ACHN (cell line): ENCODE measurements at regions not wholly inside any gene's neighbourhood (a gene's known extent, or its start where the extent isn't known, plus 50 kb on each side); places are given as distances from the start of the nearest gene placed in this dataset.
"Not testable (repeated sequence)": the region's sequence is repeated elsewhere in the genome, so short reads cannot be mapped to it uniquely, and the experiment has no call there.

Source experiments
- DNase-seq: peaks from one replicate; pipeline ENCODE4 v3.0.0-alpha.2; 2015
- in situ Hi-C: cut with HindIII; loops from 2 replicates; pipeline ENCODE4 v1.10.0; 2017; ENCODE audit warnings: low sequenced_read_pairs, low pct_ligation_motif_present, low pct_unique_long_range_greater_than_20kb

DNA sequence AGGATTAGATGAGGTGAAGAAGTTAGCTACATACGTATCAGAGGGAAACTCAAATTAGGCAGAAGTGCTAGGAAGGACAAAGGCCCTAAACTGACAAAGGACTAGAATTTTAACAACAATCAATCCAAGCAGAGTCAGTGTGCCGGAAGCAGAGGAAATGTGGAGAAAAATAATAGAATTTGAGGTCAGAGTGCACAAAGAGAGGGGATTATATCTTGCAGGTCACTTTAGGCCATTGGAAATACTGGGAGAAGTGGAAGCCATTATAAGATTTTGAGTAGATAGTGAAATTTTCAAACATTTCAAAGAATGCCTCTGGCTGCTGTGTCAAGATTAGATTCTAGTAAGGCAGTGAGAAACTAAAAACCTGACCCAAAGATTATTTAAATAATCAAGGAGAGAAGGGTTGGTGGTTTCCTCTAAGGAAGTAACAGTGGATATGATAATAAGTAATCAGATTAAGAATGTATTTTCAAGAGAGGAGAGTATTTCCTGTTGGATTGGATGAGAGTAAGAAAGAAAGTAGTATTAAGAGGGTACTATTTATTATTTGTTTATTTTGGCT is 889.2 kb upstream of the NCAM2 start:
- in situ Hi-C loops = no loop called here
- no peak for DNase-seq

DNA sequence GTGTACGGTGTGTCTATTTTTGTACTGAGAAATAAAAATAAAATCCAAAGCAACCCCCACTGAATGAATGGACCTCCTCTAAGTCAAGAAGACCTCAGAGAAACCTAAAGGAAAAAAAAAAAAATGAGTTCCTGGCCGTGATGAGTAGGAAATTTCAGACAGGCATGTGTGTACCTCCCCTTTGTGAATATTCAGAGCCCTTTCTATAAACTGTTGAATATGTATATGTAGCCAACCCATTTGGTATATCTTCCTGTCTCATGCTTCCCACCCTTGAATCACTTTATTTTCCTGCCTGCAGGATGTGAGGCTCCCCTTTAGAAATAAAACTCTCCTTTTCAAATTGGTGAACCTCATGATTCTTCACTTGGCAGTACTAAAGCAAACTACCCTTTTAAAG is 887.8 kb upstream of the NCAM2 start:
- in situ Hi-C loops = no loop called here
- no peak for DNase-seq

DNA sequence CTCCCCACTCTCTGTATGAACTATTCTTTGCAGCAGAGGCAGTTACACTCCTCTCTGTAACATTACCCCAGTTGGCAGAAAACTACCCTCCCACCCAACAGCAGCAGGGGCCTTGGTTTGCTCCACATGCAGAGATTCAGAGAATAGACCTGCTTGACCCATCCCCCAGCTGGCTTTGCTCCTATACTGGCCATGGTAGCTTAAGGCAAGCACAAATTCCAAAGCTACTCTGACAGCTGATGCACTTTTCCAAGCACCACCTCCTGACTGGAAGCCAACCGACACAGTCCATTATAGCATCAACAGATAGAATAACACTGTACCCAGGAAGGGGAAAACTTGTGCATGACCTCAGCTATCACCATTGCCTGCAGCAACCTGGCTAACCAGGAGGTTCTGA is 846.5 kb upstream of the NCAM2 start:
- in situ Hi-C loops = no loop called here
- no peak for DNase-seq

DNA sequence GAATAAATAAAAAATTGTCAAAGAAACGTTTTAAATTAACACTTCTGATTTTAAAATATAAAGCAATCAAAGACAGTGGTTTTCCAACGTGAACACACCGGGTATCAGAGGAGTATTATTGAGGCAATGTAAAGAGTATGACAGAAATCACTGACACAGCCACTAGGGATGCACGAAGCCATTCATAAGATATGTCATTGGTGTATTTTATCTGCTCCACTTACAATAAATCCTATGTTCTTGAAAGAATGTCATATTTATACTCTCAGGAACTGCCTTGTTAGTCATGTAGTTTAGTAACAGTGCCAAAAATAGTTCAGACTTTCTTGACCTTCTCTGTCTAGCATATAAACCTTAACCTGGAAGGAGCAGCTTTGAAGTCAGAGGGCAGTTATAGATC is 835.0 kb upstream of the NCAM2 start:
- no peak for DNase-seq
- in situ Hi-C loops = no loop called here

DNA sequence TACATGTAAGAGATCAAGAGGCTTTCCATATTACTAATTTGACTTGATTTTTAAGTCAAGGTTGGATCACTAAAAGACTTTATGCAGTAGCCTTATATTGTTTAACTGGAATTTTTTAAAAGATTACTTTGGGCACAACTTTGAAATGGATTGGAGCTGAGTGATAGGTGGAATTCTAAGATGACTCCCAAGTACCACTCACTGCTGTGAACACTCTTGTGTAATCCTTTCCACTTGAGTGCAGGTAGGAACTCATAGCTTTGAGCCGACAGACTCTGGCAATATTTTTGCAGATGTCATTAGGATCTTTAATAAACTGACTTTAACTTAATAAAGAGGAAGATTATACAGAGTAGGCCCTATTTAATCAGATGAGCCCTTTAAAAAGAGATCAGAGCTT is 831.1 kb upstream of the NCAM2 start:
- in situ Hi-C loops = no loop called here
- DNase-seq = no peak

DNA sequence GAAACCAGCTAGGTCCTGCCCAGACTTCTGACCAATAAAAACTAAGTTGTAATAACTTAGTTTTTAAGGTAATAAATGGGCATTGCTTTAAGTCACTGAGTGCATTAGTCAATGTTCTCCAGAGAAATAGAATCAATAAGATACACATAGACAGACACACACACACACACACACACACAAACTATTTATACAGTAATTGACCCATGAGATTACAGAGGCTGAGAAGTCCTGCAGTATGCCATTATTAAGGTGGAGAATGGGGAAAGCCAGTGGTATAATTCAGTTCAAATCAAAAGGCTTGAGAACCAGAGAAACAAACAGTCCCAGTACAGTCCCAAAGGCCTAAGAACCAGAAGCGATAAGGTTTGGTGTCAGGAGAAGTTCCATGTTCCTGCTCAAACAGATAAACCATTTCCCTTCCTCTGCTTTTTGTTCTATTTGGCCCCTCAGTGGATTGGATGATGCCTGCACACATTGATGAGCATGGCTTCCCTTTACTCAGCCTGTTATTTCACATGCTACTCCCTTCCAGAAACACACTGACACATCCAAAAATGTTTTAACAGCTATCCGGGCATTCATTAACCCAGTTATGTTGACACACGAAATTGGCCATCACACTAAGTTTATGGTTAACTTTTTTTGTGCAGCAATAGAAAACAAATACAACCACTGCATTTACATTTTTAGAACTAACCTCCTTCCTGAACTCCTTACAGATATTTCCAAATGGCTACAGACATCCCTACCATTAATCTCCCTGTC is 828.2 kb upstream of the NCAM2 start:
- DNase-seq = no peak
- in situ Hi-C loops = no loop called here

DNA sequence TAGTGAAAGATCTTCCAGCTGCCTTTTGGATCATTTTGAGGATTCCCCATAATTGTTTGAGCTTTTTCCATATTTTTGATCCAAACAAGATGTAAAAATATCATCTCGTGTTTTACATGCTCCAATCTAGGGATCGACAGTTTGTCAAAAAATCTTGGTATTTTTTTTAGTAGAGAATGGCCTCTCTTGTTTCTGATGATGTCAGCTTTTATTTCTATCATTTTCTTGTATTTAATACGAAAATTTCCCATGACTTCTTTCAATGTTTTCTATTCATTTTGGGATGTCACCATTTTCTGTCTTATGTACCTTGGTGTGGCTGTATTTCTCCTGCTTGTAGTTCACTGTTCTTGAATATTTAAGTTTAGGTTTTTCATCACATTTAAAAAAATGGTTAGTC is 812.0 kb upstream of the NCAM2 start:
- DNase-seq = no peak
- in situ Hi-C loops = no loop called here

DNA sequence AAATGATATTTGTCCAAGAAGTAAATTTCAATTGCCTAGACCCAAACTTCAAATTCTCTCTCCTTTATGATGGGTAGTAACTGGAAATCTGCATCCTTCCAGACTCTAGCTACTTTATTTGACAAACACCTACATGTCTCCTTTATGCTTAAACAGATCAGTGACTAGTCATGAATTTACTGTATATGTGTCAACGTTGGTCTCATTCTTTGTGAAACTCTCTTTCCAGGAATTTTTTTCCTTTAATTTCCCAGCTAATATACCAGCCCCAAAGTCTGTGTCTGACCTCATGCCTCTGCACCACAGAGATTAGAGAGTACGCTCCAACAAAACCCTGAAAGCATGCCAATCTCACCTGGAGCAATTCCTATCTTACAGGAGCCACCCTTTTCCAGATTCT is 811.2 kb upstream of the NCAM2 start:
- DNase-seq = no peak
- in situ Hi-C loops = no loop called here

DNA sequence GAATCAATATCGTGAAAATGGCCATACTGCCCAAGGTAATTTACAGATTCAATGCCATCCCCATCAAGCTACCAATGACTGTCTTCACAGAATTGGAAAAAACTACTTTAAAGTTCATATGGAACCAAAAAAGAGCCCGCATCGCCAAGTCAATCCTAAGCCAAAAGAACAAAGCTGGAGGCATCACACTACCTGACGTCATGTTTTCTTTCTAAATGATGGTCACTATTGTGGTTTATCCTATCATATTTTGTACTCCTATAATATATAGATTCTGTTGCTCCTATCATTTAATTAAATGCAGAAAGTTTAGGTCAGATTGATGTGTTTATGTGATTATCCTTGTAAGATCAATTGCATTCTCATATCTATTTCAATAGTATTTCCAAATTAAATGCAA is 796.9 kb upstream of the NCAM2 start:
- DNase-seq, in situ Hi-C loops: not testable (repeated sequence)

DNA sequence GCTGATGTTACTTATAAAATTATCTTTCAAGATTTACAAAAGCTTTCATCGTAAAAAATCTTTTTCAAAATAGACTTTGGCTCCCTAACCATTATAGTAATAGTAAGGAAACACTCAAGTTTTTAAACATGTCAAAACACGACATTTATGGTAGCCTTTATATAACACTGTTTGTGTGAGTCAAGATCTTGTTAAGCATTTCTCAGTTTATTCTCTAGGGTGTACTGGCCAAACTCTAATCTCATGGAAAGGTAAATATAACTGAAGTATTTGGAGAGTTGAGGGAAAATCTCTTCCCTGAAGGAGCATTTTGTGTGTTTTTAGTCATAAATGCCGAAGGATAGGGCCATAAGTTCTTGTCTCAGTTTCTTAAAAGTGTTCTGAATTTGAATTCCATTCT is 790.9 kb upstream of the NCAM2 start:
- in situ Hi-C loops = no loop called here
- no peak for DNase-seq

DNA sequence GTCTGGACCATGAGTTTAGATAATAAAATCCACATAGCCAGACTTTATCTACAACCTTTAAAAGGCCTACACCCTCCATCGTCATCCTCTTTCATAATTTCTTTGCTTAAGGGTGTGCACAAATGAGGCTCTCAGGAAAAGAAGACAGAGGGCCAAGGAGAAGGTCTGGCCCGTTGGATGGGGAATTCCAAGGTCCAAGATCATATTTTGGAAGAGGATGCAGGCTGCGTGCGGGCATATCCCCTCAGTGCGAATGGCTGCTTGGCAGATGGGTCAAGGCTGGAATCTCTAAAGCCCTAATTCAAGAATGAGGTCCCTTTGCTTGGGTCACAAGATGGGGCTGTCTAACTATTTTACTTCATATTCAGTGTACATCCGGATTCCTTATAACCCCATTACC is 782.2 kb upstream of the NCAM2 start:
- no peak for DNase-seq
- in situ Hi-C loops = no loop called here

DNA sequence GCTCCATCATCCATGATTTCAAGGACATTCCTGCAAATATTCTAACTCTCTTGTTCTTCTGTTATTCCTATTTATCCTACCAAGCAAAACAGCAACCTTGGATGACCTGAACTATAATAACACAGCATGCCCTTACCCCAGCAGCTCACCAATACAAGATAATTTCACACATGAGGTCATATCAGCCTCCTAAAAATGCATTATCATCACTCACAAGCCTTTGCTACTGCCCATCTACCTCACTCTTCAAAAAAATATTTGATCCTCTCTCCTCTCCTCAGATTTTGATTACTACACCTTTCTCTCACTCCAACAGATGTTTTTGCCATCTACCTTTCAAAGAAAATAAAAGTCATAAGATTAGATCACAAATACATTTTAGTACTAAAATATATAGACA is 777.6 kb upstream of the NCAM2 start:
- in situ Hi-C loops = no loop called here
- no peak for DNase-seq

DNA sequence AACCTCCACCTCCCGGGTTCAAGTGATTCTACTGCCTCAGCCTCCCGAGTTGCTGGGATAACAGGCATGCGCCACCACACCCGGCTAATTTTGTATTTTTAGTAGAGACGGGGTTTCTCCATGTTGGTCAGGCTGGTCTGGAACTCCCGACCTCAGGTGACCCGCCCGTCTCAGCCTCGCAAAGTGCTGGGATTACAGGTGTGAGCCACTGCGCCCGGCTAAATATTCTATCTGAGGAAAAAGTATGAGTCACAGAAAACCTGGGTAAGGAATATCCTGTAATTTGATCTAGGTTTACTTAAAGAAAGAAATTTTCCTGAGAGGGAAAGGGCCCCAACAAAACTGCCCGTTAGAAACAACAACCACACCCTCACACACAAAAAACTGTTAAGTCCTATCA is 776.2 kb upstream of the NCAM2 start:
- DNase-seq, in situ Hi-C loops: not testable (repeated sequence)

DNA sequence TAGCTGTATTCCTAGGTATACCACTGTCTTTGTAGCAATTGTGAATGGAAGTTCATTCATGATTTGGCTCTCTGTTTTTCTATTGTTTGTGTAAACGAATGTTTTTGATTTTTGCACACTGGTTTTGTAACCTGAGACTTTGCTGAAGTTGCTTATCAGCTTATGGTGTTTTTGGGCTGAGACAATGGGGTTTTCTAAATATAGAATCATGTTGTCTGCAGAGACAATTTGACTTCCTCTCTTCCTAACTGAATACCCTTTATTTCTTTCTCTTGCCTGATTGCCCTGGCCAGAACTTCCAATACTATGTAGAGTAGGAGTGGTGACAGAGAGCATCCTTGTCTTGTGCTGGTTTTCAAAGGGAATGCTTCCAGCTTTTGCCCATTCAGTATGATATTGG is 761.6 kb upstream of the NCAM2 start:
- DNase-seq, in situ Hi-C loops: not testable (repeated sequence)

DNA sequence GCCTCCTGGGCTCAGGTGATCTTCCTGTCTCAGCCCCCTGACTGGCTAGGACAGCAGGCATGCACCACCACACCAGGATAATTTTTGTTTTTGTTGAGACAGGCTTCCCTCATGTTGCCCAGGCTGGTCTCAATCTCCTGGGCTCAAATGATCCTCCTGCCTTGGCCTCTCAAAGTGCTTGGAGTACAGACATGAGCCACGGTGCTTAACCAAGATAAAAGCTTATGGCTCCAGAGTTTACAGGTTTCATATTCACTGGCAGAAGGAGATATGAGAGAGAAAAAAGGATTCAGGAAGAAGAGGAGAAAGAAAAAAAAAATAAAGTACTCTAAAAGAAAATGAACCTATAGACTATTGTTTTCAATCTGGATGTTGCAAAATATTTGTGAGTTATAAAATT is 748.8 kb upstream of the NCAM2 start:
- in situ Hi-C loops = no loop called here
- DNase-seq = no peak

DNA sequence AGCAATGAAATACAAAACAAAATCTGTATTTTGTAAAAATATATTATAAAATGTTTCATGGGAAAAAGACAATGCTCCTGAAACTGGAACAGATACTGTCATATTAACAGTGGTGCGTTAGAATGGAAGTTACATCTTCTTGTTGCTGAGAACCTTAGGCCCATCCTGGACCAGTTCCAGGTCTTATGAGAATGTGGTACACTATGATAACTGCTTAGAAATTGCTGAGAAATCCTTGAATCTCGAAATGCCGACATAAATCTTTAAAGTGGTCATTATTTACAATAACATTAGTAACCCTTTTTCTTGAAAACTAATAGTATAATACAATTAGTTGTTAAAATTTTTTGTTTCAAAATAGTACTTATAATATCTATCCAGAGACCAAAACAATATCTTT is 747.9 kb upstream of the NCAM2 start:
- in situ Hi-C loops = no loop called here
- no peak for DNase-seq

DNA sequence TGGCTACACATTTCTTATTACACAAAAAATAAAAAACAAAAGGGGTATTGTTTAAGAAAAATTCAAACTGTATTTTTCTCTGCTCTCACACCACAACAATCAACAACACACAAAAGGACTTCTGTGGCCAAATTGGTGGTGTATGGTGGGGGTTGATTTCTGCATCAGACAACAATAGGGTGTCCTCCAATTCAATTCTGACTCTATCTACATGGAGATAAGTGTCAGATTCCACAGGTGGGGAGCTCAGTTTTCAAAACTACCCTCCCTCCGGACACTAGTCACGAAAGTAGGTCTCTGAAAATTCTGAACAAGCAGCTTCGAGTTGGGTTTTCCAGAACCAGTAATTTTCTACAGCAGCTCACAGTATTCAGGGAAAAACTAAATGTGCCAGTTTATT is 744.9 kb upstream of the NCAM2 start:
- in situ Hi-C loops = no loop called here
- no peak for DNase-seq

DNA sequence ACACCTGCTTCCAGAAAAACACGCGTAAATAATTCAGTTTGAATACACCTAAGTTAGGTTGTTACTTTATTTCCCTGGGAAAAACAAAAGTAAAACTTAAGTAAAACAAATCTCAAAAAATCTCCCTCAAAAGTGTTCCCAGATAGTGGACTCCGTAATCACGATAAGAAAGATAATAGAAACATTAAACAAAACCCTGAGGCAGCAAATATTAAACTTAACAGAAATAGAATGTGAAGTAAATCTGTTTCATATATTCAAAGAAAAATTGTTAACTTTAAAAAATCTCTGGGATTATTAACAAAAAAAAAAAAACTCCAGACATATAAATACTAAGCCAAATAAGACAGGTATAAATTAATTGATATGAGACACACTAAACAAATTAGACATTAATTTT is 743.2 kb upstream of the NCAM2 start:
- in situ Hi-C loops = no loop called here
- DNase-seq = no peak

DNA sequence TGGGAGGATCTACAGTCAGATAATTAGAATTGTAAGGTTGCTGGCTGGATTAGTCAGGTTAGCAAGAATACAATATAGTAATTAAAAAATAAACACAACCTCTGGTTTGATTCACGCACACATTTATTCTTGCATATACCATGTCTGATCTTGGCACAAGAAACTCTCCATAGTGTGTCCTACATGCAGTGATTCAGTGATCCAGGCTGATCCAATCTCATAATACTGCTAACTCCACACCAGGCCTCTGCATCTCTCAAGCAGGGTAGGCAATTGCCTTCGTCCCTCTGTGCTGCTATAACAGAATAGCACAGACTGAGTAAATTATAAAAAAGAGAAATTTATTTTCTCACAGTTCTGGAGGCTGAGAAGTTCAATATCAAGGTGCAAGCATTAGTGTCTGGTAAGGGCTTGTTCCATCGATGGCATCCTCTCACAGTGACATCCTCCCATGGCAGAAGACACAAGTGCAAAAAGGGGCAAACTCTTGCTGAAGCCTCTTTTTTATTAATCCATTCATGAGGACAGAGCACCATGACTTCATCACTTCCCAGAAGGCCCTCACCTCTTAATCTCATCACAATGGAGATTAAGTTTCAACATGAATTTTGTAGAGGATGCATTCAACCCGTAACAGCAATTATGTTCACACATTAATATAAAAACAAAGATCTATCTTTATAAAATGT is 741.0 kb upstream of the NCAM2 start:
- in situ Hi-C loops = no loop called here
- no peak for DNase-seq

DNA sequence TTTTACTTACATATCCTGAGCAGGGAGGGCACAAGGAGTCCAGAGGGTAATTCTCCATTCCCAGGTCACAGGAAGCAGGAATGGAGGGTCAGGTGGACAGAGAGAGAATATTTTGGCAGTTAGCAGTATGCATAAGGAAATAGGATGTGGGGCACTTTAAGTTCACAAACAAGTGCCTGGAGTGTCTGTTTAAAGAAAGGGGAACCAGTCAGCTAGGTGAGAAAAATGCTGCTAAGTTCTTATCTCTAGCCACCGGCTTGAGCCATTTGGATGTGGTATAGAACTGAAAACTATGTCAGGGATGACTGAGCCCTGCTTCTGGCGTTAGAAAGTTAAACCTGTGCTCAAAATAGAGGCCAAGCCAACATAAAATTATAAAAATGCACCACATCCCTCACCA is 739.7 kb upstream of the NCAM2 start:
- in situ Hi-C loops = no loop called here
- no peak for DNase-seq
